Spleen (tissue), 7 donors: ENCODE measurements at regions not wholly inside any gene's neighbourhood (a gene's known extent, or its start where the extent isn't known, plus 50 kb on each side); places are given as distances from the start of the nearest gene placed in this dataset.

Source experiments
- CTCF ChIP-seq, 11 experiments: fragments of 200-600 bp in 7 of 11; fragments of 450-650 bp in 4 of 11; sonication (generic) in 4 of 11; IDR thresholded peaks in 8 of 11; conservative IDR thresholded peaks in 3 of 11; 1 replicate in 7 of 11; 2 replicates in 4 of 11; pipeline versions ENCODE4 v1.4.0 to v1.8.0; 2016 to 2021; ENCODE audit warnings: antibody characterized with exemption in 11 of 11, inconsistent platforms in 4 of 11, mild to moderate bottlenecking in 1 of 11
- POLR2A ChIP-seq, 3 donors: fragments of 450-650 bp; IDR thresholded peaks; one replicate each; pipeline ENCODE4 v1.5.1; 2017; ENCODE audit warnings: antibody characterized with exemption in 3 of 3, mild to moderate bottlenecking in 1 of 3
- donor health status: DM: no; HTN: no; CAD: no; lungs with moderate emphysema.
- donor health status: DM: no; HTN: no; CAD: no.
- donor health status: DM: no; HTN: no; CAD: no.

DNA sequence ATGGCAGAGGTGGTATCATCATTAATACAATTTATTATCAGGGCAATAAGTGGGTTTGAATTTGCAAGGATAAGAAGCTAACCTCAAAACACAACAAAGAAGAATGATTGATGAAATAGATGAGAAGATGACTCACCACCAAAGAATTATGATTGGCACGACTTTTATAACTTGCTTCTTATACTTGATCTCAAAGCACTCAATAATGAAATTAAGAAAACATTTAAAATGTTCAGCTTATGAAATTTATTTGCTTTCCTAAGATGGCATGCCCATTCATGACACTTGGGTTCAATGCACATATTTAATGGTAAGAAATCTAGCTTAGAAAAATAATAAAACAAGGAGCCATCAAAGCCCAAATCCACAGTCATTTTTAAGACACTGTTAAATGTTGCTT, 477.5 kb downstream of the GJA1 start:
- TF ChIP-seq POLR2A (IDR thresholded peaks at IDR 0.05) (no peak), CTCF (IDR thresholded peaks at IDR 0.05 in 8 of 11, conservative IDR thresholded peaks at IDR 0.05 in 3 of 11) (no peak)
